ENCODE measurements at regions not wholly inside any gene's neighbourhood (a gene's known extent, or its start where the extent isn't known, plus 50 kb on each side); places are given as distances from the start of the nearest gene placed in this dataset.

GRCh38 chr4:11264346-11264745, 164.3 kb downstream of the HS3ST1 start:
- no peak for FAIRE-seq

- no peak for FAIRE-seq
Observed at GRCh38 chr4:11263208-11263607, 165.5 kb downstream of the HS3ST1 start.

GRCh38 chr4:11261066-11261850, 167.4 kb downstream of the HS3ST1 start:
- FAIRE-seq: no peak

- no peak for FAIRE-seq
Observed at GRCh38 chr4:11259837-11260236, 168.9 kb downstream of the HS3ST1 start.

GRCh38 chr4:11252149-11252548, 176.5 kb downstream of the HS3ST1 start:
- no peak for FAIRE-seq

- FAIRE-seq: no peak
Observed at GRCh38 chr4:11250510-11250909, 178.2 kb downstream of the HS3ST1 start.

GRCh38 chr4:11232015-11232414, 196.7 kb downstream of the HS3ST1 start:
- no peak for FAIRE-seq

- FAIRE-seq: no peak
Observed at GRCh38 chr4:11230866-11231265, 197.8 kb downstream of the HS3ST1 start.

GRCh38 chr4:11228530-11228929, 200.2 kb downstream of the HS3ST1 start:
- FAIRE-seq: no peak

- FAIRE-seq: no peak
Observed at GRCh38 chr4:11223311-11223710, 205.4 kb downstream of the HS3ST1 start.

GRCh38 chr4:11218692-11219091, 210.0 kb downstream of the HS3ST1 start:
- no peak for FAIRE-seq

GRCh38 chr4:11216520-11216919, 212.2 kb downstream of the HS3ST1 start:
- FAIRE-seq: no peak

- FAIRE-seq: no peak
Observed at GRCh38 chr4:11214281-11214680, 214.4 kb downstream of the HS3ST1 start.

GRCh38 chr4:11209826-11210225, 218.9 kb downstream of the HS3ST1 start:
- no peak for FAIRE-seq

GRCh38 chr4:11201256-11201655, 227.4 kb downstream of the HS3ST1 start:
- no peak for FAIRE-seq

GRCh38 chr4:11198516-11199305, 230.0 kb downstream of the HS3ST1 start:
- no peak for FAIRE-seq

- no peak for FAIRE-seq
Observed at GRCh38 chr4:11197631-11198341, 230.9 kb downstream of the HS3ST1 start.

GRCh38 chr4:11196927-11197522, 231.7 kb downstream of the HS3ST1 start:
- no peak for FAIRE-seq

- no peak for FAIRE-seq
Observed at GRCh38 chr4:11194431-11194830, 234.3 kb downstream of the HS3ST1 start.

- no peak for FAIRE-seq
Observed at GRCh38 chr4:11189756-11190155, 238.9 kb downstream of the HS3ST1 start.

GRCh38 chr4:11183356-11183740, 245.3 kb downstream of the HS3ST1 start:
- no peak for FAIRE-seq

GRCh38 chr4:11182586-11183355, 245.9 kb downstream of the HS3ST1 start:
- FAIRE-seq: no peak
